ENCODE measurements at regions not wholly inside any gene's neighbourhood (a gene's known extent, or its start where the extent isn't known, plus 50 kb on each side); places are given as distances from the start of the nearest gene placed in this dataset.

- TF ChIP-seq CTCF (IDR thresholded peaks at IDR 0.05) (no peak), POLR2AphosphoS5 (IDR thresholded peaks at IDR 0.05; ENCODE audit: insufficient read depth in 1 of 2, low read depth in 1 of 2) (no peak)
Measured at GRCh38 chr2:62611854-62612253, 93.7 kb upstream of the EHBP1 start.
